ENCODE measurements at regions not wholly inside any gene's neighbourhood (a gene's known extent, or its start where the extent isn't known, plus 50 kb on each side); places are given as distances from the start of the nearest gene placed in this dataset.

GRCh38 chr1:82823876-82824275, 1023.1 kb downstream of the ADGRL2 start:
- no peak for ATAC-seq
- no peaks in the 10 kb centered on the region for H3K27me3 ChIP-seq
- no peaks in the 10 kb centered on the region for H3K4me1 ChIP-seq
- H3K27ac ChIP-seq = no peak overlapping the region
- H3K36me3 ChIP-seq = no peaks in the 10 kb centered on the region
- H3K9me3 ChIP-seq = no peaks in the 10 kb centered on the region
- WGBS, 2 donors (ENCODE audit: low coverage in 1 of 2) = 86 to 93% methylated on average over 3 of the region's 3 CpGs
- TF ChIP-seq POLR2A (IDR thresholded peaks at IDR 0.05) (no peak), POLR2AphosphoS5 (IDR thresholded peaks at IDR 0.05) (no peak), CTCF (IDR thresholded peaks at IDR 0.05) (no peak), EP300 (IDR thresholded peaks at IDR 0.05) (no peak)
- no peak overlapping the region for H3K4me3 ChIP-seq

GRCh38 chr1:82820816-82821215, 1020.1 kb downstream of the ADGRL2 start:
- WGBS, 2 donors (ENCODE audit: low coverage in 1 of 2) = 79 to 82% methylated on average over 3 of the region's 3 CpGs
- no peaks in the 10 kb centered on the region for H3K9me3 ChIP-seq
- H3K4me3 ChIP-seq = no peak overlapping the region
- H3K27ac ChIP-seq = no peak overlapping the region
- ATAC-seq = no peak
- no peak for TF ChIP-seq EP300 (IDR thresholded peaks at IDR 0.05)
- no peak for TF ChIP-seq CTCF (IDR thresholded peaks at IDR 0.05)
- TF ChIP-seq POLR2A (IDR thresholded peaks at IDR 0.05) = no peak
- TF ChIP-seq POLR2AphosphoS5 (IDR thresholded peaks at IDR 0.05) = no peak
- no peaks in the 10 kb centered on the region for H3K4me1 ChIP-seq
- H3K36me3 ChIP-seq = no peaks in the 10 kb centered on the region
- no peaks in the 10 kb centered on the region for H3K27me3 ChIP-seq

- ATAC-seq = no peak
- no peaks in the 10 kb centered on the region for H3K36me3 ChIP-seq
- no peak overlapping the region for H3K4me3 ChIP-seq
- H3K9me3 ChIP-seq = no peaks in the 10 kb centered on the region
- no peak for TF ChIP-seq CTCF (IDR thresholded peaks at IDR 0.05)
- TF ChIP-seq POLR2AphosphoS5 (IDR thresholded peaks at IDR 0.05) = no peak
- TF ChIP-seq POLR2A (IDR thresholded peaks at IDR 0.05) = no peak
- TF ChIP-seq EP300 (IDR thresholded peaks at IDR 0.05) = no peak
- H3K27me3 ChIP-seq = no peaks in the 10 kb centered on the region
- no peak overlapping the region for H3K27ac ChIP-seq
- H3K4me1 ChIP-seq = no peaks in the 10 kb centered on the region
- 62 to 88% methylated on average over 1 of the region's 1 CpG for WGBS, 2 donors (ENCODE audit: low coverage in 1 of 2)
Measured at GRCh38 chr1:82819234-82819633, 1018.5 kb downstream of the ADGRL2 start.

GRCh38 chr1:82818586-82818985, 1017.9 kb downstream of the ADGRL2 start:
- 71 to 91% methylated on average over 1 of the region's 1 CpG for WGBS, 2 donors (ENCODE audit: low coverage in 1 of 2)
- TF ChIP-seq POLR2A (IDR thresholded peaks at IDR 0.05) = no peak
- no peak for TF ChIP-seq POLR2AphosphoS5 (IDR thresholded peaks at IDR 0.05)
- H3K36me3 ChIP-seq = no peaks in the 10 kb centered on the region

GRCh38 chr1:82813386-82813785, 1012.7 kb downstream of the ADGRL2 start:
- no peaks in the 10 kb centered on the region for H3K36me3 ChIP-seq
- TF ChIP-seq POLR2A (IDR thresholded peaks at IDR 0.05) (no peak), POLR2AphosphoS5 (IDR thresholded peaks at IDR 0.05) (no peak), CTCF (IDR thresholded peaks at IDR 0.05) (no peak), EP300 (IDR thresholded peaks at IDR 0.05) (no peak)
- no peaks in the 10 kb centered on the region for H3K27me3 ChIP-seq
- no peaks in the 10 kb centered on the region for H3K4me1 ChIP-seq
- no peak for ATAC-seq
- no peaks in the 10 kb centered on the region for H3K9me3 ChIP-seq
- no peak overlapping the region for H3K27ac ChIP-seq
- no peak overlapping the region for H3K4me3 ChIP-seq

More at GRCh38 chr1:82818586-82818985, 1017.9 kb downstream of the ADGRL2 start:
- no peaks in the 10 kb centered on the region for H3K27me3 ChIP-seq
- H3K27ac ChIP-seq = no peak overlapping the region
- no peaks in the 10 kb centered on the region for H3K4me1 ChIP-seq
- H3K9me3 ChIP-seq = no peaks in the 10 kb centered on the region
- no peak overlapping the region for H3K4me3 ChIP-seq
- ATAC-seq = no peak
